Effector memory CD8-positive, alpha-beta T cell (primary cell): ENCODE measurements at regions not wholly inside any gene's neighbourhood (a gene's known extent, or its start where the extent isn't known, plus 50 kb on each side); places are given as distances from the start of the nearest gene placed in this dataset.

Experiments used
- ATAC-seq: fragments of 150-1000 bp; cut with Tn5 transposase; replicated peaks from 2 replicates; pipeline ENCODE4 v1.10.0; 2021; ENCODE audit warnings: mild to moderate bottlenecking, moderate library complexity
- DNase-seq, 3 experiments: peaks; one replicate each; pipeline ENCODE4 v3.0.0; 2021
- H3K27ac Mint-ChIP-seq, 2 donors: one replicate each; pipeline ENCODE4 v1.8.0; 2022; ENCODE audit warnings: mild to moderate bottlenecking in 2 of 2, mixed read lengths in 2 of 2, moderate library complexity in 2 of 2
- H3K27me3 Mint-ChIP-seq, 2 donors: one replicate each; pipeline ENCODE4 v1.8.0; 2022; ENCODE audit warnings: mixed read lengths in 2 of 2
- H3K36me3 Mint-ChIP-seq: one replicate; pipeline ENCODE4 v1.8.0; 2022; ENCODE audit warnings: mild to moderate bottlenecking, moderate library complexity, mixed read lengths; ENCODE audit not compliant: insufficient read depth
- H3K4me1 Mint-ChIP-seq, 2 donors: one replicate each; pipeline ENCODE4 v1.8.0; 2022; ENCODE audit warnings: low read depth in 2 of 2, mixed read lengths in 2 of 2
- H3K4me3 Mint-ChIP-seq, 2 donors: one replicate each; pipeline ENCODE4 v1.8.0; 2022; ENCODE audit warnings: mild to moderate bottlenecking in 2 of 2, mixed read lengths in 2 of 2, moderate library complexity in 2 of 2
- H3K9me3 Mint-ChIP-seq, 2 donors: one replicate each; pipeline ENCODE4 v1.8.0; 2022; ENCODE audit warnings: mixed read lengths in 2 of 2

DNA sequence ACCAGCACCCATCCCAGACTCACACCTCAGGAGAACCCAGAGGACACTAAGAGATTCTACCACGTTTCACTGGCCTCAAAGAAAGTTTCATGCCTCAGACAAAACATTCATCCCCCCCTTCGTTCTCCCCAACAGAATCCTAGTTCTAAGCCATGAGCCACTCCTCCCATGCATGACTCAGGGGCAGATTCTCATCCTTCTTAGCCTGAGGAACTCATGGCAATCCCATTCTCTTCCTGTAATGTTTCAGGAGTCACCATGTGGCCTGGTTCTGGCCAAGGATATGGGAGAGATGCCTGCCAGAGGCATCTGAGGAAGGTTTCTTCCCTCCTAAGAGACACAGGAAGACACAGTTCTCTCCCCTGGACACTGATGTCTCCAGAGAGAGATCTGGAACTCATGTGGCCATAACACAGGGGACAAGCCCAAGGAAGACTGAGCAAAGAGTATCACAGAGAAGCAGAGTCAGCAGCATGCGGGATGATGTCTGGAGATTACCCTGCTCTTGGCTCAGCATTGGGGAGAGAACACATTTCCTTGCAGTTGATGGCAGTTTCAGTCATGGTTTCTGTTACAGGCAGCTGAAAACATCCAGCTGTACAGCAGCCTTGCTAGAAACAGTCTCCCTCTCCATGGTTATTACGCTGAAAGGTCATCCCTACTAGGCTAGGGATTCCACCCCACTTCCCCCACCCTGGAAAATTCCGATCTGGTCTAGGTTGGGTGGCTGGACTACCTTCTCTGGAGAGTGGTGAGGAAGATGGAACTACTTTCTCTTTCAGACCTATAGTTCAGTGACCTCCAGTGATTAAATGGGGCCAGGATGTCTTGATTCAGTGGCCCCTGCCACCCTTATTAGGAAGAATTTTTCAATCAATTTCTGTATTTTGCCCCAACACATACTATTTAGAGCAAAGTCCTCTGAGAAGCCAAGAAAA lies 115.4 kb downstream of the ZNF608 start:
- Mint-ChIP-seq H3K36me3 (no peaks in the 10 kb centered on the region), H3K4me1 (no peaks in the 10 kb centered on the region), H3K4me3 (no peak overlapping the region), H3K27ac (no peak overlapping the region), H3K9me3 (peaks cover 8% of the 10 kb centered on the region in 2 donors), H3K27me3 (no peaks in the 10 kb centered on the region)
- DNase-seq (no peak), ATAC-seq (no peak)

DNA sequence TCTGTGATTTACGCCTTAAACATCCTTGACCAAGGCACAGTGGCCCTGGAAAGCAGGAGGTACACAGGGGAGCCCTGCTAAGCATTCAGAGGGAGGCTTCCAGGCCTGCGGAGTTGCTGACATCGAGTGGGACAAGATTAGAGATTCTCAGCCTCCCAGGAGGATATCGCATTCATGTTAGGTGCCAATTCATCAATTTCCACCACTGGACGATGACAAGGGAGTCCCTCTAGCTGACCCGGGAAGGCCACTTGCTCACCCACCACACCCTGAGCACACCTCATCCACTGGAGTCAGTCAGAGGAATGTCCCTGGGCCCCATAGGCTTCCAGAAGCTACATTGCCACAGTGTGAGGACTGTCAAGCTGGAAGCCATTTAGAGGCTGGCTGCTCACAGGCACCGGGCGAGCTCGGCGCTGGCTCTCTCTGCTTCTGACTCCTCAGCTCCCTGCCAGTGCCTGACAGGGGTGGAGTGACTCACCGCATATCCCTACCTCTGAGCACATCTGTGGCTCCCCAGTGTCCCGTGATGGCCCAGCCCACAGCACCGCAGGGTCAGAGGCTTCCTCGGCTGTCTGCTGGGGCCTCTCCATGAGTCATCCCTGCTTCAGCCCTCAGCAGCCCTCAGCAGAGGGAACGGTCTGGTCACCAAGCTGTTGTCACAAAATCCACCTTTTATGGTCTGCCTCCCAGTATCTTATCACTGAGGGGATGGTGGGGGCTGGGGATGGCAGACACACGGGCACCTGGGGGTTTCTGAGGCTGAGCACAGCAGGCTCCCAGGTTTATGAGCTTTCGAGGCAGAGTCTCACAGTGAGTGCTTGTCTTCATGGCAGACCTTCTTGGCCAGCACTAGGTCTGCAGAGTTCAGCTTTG lies 117.5 kb downstream of the ZNF608 start:
- peaks cover 11 to 12% of the 10 kb centered on the region in 2 donors for H3K9me3 Mint-ChIP-seq
- no peaks in the 10 kb centered on the region for H3K4me1 Mint-ChIP-seq
- ATAC-seq (no peak), DNase-seq (no peak)
- H3K36me3 Mint-ChIP-seq, result no peaks in the 10 kb centered on the region
- no peaks in the 10 kb centered on the region for H3K27me3 Mint-ChIP-seq
- H3K27ac Mint-ChIP-seq, result no peak overlapping the region
- H3K4me3 Mint-ChIP-seq, result no peak overlapping the region

DNA sequence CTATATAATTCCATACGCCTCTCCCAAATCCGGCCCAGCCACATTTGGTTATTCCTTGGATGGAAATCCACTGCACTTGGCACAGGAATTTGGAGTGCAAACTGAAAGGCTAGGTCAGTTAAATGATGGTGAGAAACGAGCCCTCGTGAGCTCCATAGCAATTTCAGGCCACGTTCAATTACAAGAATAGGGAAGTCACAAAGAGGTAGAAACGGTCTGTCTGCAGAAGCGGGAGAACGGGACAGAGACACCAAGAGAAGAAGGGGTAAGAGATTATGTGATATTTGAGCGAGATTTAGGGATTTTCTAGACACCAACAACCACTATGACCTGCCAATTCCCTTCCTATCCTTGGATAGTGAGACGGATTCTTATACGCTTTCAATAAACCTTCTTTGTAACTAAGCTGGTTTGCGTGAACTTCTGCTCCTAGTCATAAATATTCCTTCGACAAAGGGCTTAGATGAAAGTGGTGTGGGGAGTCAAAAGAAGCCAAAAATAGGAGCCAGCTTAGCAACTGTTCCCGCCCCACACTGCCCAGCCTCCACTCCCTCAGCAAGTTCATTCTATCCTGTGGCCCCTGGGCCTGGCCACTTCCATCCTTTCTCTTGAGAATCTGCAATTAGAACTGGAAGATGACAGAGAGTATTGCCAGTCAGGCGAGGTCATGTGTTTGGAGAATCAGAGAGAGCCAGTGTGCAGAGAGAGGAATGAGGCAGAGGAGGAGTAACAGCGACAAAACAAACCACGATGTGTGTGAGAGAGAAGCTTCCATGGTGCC lies 118.4 kb downstream of the ZNF608 start:
- no peaks in the 10 kb centered on the region for H3K36me3 Mint-ChIP-seq
- no peaks in the 10 kb centered on the region for H3K27me3 Mint-ChIP-seq
- no peak overlapping the region for H3K4me3 Mint-ChIP-seq
- DNase-seq (no peak), ATAC-seq (no peak)
- H3K27ac Mint-ChIP-seq, result no peak overlapping the region
- no peaks in the 10 kb centered on the region for H3K4me1 Mint-ChIP-seq
- H3K9me3 Mint-ChIP-seq, result peaks cover 11 to 12% of the 10 kb centered on the region in 2 donors

DNA sequence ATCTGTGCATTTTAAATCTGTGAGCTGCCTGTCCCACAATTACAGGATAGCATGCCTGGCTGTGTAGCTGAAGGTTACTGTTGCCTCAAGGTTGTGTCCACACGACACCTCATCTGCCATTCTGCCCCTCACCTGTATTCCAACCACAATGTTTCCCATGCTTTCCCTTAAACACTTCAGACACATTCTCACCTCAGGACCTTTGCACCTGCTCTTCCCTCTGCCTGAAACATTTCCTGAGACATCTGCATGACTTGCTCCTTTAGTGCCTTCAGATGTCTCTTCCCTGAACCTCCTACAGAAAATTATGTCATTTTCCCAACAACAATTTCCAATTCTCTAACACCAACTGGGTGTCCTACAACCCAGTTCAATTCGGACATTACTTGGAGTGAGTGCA lies 120.4 kb downstream of the ZNF608 start:
- Mint-ChIP-seq H3K9me3 (peaks cover 9 to 12% of the 10 kb centered on the region in 2 donors), H3K27me3 (no peaks in the 10 kb centered on the region), H3K27ac (no peak overlapping the region), H3K4me3 (no peak overlapping the region), H3K4me1 (no peaks in the 10 kb centered on the region), H3K36me3 (no peaks in the 10 kb centered on the region)
- DNase-seq, result no peak
- ATAC-seq, result no peak

DNA sequence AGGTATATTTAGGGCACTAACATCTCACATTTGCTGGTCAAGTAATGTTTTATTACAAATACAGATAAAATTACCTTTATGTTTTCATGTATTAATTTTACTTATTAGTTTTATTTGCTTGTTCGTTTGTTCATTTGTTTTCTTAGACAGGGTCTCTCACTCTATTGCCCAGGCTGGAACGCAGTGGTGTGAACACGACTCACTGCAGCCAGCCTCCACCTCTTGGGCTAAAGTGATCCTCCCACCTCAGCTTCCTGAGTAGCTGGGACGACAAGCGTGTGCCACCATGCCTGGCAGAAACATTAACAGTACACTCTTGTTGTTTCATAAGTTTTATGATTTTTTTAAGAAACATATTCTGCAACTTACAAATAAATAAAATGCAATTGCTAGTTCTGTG lies 123.2 kb downstream of the ZNF608 start:
- no peak for DNase-seq
- H3K27me3 Mint-ChIP-seq, result no peaks in the 10 kb centered on the region
- no peak overlapping the region for H3K4me3 Mint-ChIP-seq

DNA sequence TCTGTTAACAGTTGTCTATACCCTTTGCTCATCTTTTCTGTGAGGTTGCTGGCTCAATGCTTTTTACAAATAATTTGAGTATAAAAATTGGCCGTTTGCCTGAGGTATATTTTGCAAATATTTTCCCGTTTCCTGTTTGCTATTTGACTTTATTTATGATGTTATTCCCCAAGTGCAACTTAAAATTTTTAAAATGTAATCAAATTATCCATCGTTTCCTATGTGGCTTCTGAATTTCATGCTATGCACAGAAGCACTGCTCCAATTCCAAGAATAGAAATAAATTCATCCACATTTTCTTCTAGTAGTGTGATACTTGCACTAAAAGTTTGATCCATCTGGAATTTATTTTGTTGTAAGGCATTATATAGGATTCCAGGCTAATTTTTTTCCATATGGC lies 123.6 kb downstream of the ZNF608 start:
- Mint-ChIP-seq H3K27ac (no peak overlapping the region), H3K27me3 (no peaks in the 10 kb centered on the region), H3K9me3 (peaks cover 6 to 12% of the 10 kb centered on the region in 2 donors), H3K36me3 (no peaks in the 10 kb centered on the region), H3K4me3 (no peak overlapping the region), H3K4me1 (no peaks in the 10 kb centered on the region)
- no peak for DNase-seq
- no peak for ATAC-seq

More for the DNA sequence above, 123.2 kb downstream of the ZNF608 start:
- ATAC-seq, result no peak
- Mint-ChIP-seq H3K4me1 (no peaks in the 10 kb centered on the region), H3K36me3 (no peaks in the 10 kb centered on the region), H3K9me3 (peaks cover 6 to 12% of the 10 kb centered on the region in 2 donors), H3K27ac (no peak overlapping the region)

DNA sequence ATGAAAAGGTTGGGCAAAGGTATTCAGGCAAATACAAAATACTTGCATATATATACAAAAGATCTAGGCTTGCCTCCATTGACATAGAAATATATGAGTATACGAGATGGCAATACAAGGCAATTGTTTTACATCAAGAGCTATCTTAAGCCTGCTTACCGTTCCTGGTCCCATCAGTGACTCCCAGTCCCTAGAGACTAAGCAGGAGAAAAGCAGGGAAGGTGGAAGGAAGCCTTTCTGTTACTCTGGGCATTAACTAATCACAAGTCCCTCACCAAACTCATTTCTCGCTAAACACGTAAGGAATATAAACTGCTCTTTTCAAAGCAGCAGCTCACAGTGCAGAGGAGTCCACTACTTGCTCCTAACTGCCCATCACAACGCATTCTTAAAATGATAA lies 125.2 kb downstream of the ZNF608 start:
- no peak for ATAC-seq

DNA sequence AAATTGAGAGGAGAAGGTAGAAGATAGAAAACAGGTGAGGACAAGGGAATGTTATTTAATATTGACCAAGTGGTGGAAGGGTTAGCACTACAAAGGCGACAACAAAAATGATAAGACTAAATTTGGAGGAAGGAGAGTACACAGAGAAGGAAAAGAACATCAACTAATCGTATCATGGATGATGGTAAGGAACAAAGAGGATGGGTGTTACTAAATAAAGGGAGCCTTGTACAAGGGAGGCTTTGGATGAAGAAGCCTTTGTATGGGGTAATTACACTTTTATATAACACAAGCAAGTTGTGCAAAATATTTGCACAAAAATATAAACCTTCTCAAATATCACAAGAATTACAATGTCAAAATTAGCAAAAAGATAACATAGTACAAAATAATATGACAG lies 125.7 kb downstream of the ZNF608 start:
- no peak for ATAC-seq
- Mint-ChIP-seq H3K27ac (no peak overlapping the region), H3K27me3 (no peaks in the 10 kb centered on the region), H3K9me3 (peaks cover 3 to 4% of the 10 kb centered on the region in 2 donors), H3K4me1 (no peaks in the 10 kb centered on the region), H3K4me3 (no peak overlapping the region), H3K36me3 (no peaks in the 10 kb centered on the region)
- no peak for DNase-seq

More for the DNA sequence above, 125.2 kb downstream of the ZNF608 start:
- no peaks in the 10 kb centered on the region for H3K27me3 Mint-ChIP-seq
- H3K36me3 Mint-ChIP-seq, result no peaks in the 10 kb centered on the region
- H3K9me3 Mint-ChIP-seq, result peaks cover 3 to 10% of the 10 kb centered on the region in 2 donors
- H3K4me1 Mint-ChIP-seq, result no peaks in the 10 kb centered on the region
- no peak for DNase-seq
- no peak overlapping the region for H3K4me3 Mint-ChIP-seq
- no peak overlapping the region for H3K27ac Mint-ChIP-seq

DNA sequence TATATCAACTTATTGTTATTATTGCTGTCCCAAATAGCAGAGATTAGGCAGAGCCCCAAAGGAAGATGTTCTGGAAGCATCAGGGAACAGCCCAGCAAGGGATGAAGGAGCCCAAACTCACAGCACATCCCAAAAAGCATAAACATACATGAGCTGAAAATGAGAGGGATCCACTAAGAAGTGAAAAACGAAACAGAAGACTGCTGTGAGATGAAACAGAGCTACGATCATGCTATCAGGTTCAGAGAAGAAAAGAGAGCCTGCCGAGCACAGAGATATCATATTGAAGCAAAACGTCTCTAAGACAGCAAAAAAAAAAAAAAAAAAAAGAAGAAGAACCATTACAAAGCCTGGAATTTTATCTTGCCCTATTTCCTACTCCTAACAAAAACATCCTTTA lies 127.3 kb downstream of the ZNF608 start:
- Mint-ChIP-seq H3K36me3 (no peaks in the 10 kb centered on the region), H3K27ac (no peak overlapping the region), H3K9me3 (no peaks in the 10 kb centered on the region), H3K27me3 (no peaks in the 10 kb centered on the region), H3K4me1 (no peaks in the 10 kb centered on the region), H3K4me3 (no peak overlapping the region)
- no peak for DNase-seq
- ATAC-seq, result no peak

DNA sequence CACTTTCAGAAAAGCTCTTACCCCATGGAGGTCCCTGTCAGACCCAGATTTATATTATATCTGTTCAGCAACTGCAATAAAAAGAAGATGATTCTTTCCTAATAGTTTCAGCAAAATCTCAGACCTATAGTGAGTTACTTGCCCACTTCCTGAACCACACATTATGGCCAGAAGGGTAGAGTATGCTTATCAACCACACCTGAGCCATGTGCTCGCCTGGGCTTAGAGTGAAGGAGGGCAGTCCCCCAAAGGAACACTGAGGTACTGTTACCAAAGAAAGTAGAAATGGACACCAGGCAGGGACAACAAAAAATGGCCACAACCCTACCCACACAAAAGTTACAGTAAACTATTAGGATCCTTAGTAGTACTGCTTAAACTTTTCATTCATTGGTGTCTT lies 128.7 kb downstream of the ZNF608 start:
- Mint-ChIP-seq H3K27me3 (no peaks in the 10 kb centered on the region), H3K4me3 (no peak overlapping the region), H3K27ac (no peak overlapping the region), H3K9me3 (no peaks in the 10 kb centered on the region), H3K36me3 (no peaks in the 10 kb centered on the region), H3K4me1 (no peaks in the 10 kb centered on the region)
- ATAC-seq (no peak), DNase-seq (no peak)

DNA sequence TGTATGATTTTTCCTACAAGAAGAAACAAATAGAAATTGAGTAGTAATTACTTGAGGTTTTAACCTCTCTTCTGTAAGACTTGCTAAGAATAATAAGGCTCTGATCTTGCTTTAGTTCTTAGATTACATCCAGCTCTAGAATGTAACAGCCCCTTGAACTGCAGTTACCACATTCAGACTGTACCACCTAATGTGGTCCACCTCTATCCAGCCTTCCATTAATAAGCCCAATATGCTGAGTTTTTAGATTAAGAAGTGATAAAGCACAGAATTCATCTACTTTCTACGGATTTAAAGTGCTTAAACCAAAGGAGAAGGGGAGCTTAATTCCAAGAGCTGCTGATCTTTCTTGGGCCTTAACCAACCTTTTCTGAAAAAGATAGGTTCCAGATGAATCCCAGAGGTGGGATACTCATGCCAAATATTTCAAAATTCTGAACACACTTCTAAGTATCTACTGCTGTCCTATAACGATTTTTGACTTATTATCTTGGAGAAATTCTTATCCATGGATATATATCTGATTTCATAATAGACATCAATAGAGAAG lies 131.5 kb downstream of the ZNF608 start:
- H3K4me1 Mint-ChIP-seq, result no peaks in the 10 kb centered on the region

DNA sequence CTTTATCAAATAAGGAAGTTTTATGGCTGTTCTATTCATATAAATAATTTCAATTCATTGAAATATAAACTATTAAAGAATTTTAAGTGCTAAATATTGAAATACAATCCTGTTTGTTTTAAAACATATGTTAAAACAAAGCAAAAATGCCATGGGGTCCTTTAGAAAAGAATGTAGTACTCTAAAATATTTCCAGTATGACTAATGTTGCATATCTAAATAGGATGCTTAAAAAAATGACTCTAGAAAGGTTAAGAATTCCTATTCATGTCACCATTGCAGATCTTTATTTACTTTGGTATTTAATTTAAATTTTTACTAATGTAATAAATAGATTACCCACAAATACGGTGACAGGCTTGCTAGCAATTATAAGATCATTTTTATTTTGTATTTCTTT lies 132.3 kb downstream of the ZNF608 start:
- Mint-ChIP-seq H3K27me3 (no peaks in the 10 kb centered on the region), H3K27ac (no peak overlapping the region), H3K4me1 (no peaks in the 10 kb centered on the region), H3K9me3 (peaks cover 0 to 6% of the 10 kb centered on the region in 2 donors), H3K4me3 (no peak overlapping the region), H3K36me3 (no peaks in the 10 kb centered on the region)
- no peak for DNase-seq
- no peak for ATAC-seq

More for the DNA sequence above, 131.5 kb downstream of the ZNF608 start:
- ATAC-seq (no peak), DNase-seq (no peak)
- H3K4me3 Mint-ChIP-seq, result no peak overlapping the region
- no peaks in the 10 kb centered on the region for H3K36me3 Mint-ChIP-seq
- no peaks in the 10 kb centered on the region for H3K27me3 Mint-ChIP-seq
- peaks cover 0 to 3% of the 10 kb centered on the region in 2 donors for H3K9me3 Mint-ChIP-seq
- H3K27ac Mint-ChIP-seq, result no peak overlapping the region
